EL (cell line): ENCODE measurements at regions not wholly inside any gene's neighbourhood (a gene's known extent, or its start where the extent isn't known, plus 50 kb on each side); places are given as distances from the start of the nearest gene placed in this dataset.

Experiments
- DNase-seq: peaks from one replicate; pipeline ENCODE4 v3.0.0-alpha.2; 2016

DNA sequence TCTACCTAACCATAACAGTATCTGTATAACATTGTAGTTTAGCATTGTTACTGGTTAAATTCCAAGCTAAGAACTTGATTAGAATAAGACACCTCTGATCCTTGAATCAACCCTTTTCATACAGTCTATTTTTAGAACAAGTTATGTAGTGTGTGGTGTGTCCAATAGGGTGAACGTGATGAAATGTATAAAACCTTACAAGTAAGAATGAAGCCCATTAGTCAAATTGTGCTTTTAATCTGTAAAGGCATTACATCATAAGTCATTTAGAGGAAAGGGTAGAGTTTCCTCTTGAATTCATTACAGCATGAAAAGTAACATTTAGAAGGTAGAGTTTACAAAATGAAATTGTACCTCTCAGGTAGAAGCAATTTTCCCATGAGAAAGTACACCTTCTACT is 479.2 kb downstream of the LTN1 start:
- DNase-seq: no peak

GRCh38 chr21:28509031-28509430 is 483.6 kb downstream of the LTN1 start:
- DNase-seq: no peak

DNA sequence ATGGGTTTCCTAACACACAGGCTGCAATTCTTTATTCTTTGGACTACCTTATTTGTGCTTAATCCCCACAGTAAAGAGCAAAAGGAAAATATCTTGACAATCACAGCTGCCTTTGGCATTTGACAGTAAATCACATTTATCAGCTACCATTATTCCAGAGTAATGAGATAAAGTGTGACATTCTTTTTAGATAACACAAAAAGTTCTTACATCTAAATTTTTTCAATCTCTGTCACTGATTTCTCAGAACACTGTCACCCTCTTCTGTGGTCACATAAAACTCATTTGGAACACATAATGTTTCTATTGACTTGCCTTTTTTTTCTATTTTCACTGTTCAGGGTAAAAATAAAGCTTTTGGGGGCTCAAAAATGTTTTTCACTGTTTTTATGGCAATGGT is 484.6 kb downstream of the LTN1 start:
- DNase-seq: no peak

DNA sequence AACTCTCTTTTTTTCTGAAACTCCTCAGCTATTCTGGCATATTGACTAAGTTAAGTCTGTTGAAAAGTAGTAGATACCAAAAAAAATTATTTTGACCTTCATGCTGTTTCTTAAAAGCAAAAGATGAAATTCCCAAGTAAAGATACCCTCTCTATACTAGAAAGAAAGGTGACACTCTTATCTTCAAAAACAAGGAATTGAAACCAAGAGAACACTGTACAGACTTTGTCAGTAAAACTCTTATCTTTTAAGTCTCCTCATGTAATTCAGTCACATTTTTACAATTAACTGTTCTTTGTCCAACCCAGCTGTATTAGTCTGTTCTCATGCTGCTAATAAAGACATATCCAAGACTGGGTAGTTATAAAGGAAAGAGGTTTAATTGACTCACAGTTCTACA is 496.2 kb downstream of the LTN1 start:
- no peak for DNase-seq

DNA sequence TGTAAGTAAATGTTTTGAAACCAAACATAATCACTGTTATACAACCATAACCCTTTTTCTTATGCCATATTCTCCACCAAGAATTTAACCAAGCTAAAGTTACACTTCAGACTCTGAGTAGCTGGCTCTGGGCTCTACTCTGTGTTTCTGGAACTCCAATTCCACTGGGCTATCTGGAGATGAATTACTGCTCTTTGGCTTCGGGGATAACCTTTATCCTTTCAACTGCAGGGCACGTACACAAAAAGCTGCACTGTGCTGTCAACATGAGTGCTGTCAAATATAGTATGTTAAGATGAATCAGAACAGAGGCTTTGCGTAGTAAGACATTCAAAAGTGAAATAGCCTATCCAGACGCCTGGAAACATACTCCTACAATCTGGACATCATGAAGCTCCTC is 500.6 kb downstream of the LTN1 start:
- no peak for DNase-seq

GRCh38 chr21:28489821-28490350 is 502.8 kb downstream of the LTN1 start:
- no peak for DNase-seq

GRCh38 chr21:28489162-28489561 is 503.5 kb downstream of the LTN1 start:
- no peak for DNase-seq

- peak; percentile 35 for DNase-seq
Measured at GRCh38 chr21:28487455-28488070, 505.1 kb downstream of the LTN1 start.

GRCh38 chr21:28485301-28486022 is 507.2 kb downstream of the LTN1 start:
- peak; percentile 78 for DNase-seq

GRCh38 chr21:28483301-28484035 is 509.2 kb downstream of the LTN1 start:
- no peak for DNase-seq

- DNase-seq: no peak
Measured at GRCh38 chr21:28482657-28483056, 510.0 kb downstream of the LTN1 start.

- DNase-seq: no peak
Measured at GRCh38 chr21:28480470-28480869, 512.2 kb downstream of the LTN1 start.

- peak; percentile 12 for DNase-seq
Measured at GRCh38 chr21:28473530-28474220, 519.0 kb downstream of the LTN1 start.

GRCh38 chr21:28472543-28472942 is 520.1 kb downstream of the LTN1 start:
- peak; percentile 26 for DNase-seq

DNA sequence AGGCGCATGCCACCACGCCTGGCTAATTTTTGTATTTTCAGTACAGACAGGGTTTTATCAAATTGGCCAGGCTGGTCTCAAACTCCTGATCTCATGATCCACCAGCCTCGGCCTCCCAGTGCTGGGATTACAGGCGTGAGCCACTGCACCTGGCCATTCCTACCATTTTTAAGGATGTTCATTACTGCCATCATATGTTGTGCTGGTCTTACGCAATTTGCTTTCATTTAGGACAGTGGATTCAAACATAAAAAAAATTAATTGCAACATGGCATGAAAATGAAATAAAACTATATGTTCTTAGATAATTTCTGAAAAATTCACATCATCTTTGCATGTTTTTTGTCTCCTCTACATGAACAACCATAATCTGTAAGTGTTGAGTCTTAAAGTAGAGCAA is 527.7 kb downstream of the LTN1 start:
- DNase-seq: no peak

DNA sequence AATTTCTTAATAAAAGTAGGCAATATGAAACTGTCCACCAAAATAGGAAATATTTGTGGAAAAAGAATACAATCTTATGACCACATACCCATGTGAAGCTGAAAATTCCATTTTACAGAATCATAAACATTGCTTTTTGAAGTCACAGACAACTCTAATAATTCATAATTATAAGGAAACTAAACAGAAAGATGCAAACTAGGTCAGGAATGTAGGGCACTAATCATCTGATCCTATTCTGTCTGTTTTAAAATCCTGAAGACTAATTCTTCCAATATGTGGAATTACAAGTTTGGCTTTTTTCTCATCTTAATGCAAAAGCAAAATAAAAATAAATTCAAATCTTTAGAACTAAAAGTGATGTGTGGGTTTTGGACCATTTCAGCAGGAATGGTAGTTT is 528.6 kb downstream of the LTN1 start:
- no peak for DNase-seq

GRCh38 chr21:28459193-28459592 is 533.5 kb downstream of the LTN1 start:
- DNase-seq: no peak

DNA sequence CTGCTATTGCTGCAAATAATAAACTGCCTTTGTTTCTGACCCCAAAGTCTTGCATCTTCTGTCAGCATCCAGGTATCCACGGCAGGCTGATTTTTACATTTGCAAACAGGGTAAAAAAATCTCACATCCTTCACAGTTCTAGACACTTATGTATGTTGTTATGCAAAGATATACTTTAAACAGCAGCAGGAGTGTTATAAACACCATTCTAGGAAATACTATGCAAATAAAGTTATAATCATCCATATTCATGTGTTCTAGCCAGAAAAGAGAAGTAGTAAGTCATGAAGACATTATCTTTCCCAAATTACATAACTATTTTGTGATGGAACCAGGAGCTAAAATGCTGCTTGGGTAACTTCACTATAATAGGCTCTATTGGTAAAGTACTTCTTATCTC is 534.2 kb downstream of the LTN1 start:
- no peak for DNase-seq

- DNase-seq: peak; percentile 65
Measured at GRCh38 chr21:28455253-28455600, 537.5 kb downstream of the LTN1 start.

GRCh38 chr21:28454564-28455252 is 538.0 kb downstream of the LTN1 start:
- peak; percentile 40 for DNase-seq

GRCh38 chr21:28447462-28447861 is 545.2 kb downstream of the LTN1 start:
- peak; percentile 67 for DNase-seq

DNA sequence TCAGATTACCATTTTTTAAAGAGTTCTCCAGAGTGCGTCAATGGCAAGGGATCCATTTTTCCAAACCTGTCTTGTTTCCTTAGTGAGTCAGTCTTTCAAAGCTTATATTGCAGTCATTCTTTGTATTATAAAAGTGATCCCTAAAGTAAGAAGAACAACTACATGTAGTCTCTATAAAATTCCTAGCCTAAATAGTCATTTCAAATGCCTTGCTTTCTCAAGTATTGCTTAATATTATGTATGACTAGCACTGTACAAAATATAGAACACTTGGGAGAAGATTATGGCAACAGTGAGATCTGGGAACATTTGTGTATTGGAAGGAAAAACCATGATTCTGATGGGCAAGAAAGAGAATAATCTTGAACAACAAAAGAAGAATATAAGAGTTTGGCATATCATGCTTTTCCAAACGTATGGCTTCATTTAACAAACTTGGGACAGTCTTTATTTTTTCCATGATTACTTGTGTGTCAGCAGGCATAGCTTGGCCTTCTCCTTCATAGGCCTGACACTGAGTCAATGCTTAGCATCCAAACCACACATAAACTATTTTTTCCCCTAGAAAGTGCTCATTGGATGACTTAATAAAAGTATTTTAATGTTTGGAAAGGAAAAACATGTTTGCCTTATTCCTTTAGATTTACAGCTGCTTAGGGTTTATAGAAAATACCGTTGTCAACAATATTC is 547.4 kb downstream of the LTN1 start:
- peak; percentile 76 for DNase-seq
